ENCODE measurements at regions not wholly inside any gene's neighbourhood (a gene's known extent, or its start where the extent isn't known, plus 50 kb on each side); places are given as distances from the start of the nearest gene placed in this dataset.

- TF ChIP-seq, protein P1, sequence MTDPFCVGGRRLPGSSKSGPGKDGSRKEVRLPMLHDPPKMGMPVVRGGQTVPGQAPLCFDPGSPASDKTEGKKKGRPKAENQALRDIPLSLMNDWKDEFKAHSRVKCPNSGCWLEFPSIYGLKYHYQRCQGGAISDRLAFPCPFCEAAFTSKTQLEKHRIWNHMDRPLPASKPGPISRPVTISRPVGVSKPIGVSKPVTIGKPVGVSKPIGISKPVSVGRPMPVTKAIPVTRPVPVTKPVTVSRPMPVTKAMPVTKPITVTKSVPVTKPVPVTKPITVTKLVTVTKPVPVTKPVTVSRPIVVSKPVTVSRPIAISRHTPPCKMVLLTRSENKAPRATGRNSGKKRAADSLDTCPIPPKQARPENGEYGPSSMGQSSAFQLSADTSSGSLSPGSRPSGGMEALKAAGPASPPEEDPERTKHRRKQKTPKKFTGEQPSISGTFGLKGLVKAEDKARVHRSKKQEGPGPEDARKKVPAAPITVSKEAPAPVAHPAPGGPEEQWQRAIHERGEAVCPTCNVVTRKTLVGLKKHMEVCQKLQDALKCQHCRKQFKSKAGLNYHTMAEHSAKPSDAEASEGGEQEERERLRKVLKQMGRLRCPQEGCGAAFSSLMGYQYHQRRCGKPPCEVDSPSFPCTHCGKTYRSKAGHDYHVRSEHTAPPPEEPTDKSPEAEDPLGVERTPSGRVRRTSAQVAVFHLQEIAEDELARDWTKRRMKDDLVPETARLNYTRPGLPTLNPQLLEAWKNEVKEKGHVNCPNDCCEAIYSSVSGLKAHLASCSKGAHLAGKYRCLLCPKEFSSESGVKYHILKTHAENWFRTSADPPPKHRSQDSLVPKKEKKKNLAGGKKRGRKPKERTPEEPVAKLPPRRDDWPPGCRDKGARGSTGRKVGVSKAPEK (CRISPR knock-in tag; IDR thresholded peaks at IDR 0.05; ENCODE audit: borderline replicate concordance): no peak
- TF ChIP-seq CSRNP1 (CRISPR knock-in tag; IDR thresholded peaks at IDR 0.05) (no peak), ZBED4 (CRISPR knock-in tag; IDR thresholded peaks at IDR 0.05; ENCODE audit: borderline replicate concordance) (no peak), KLF11 (CRISPR knock-in tag; IDR thresholded peaks at IDR 0.05) (no peak), ZNF563 (CRISPR knock-in tag; IDR thresholded peaks at IDR 0.05) (no peak), DPF2 (CRISPR knock-in tag; IDR thresholded peaks at IDR 0.05; ENCODE audit: borderline replicate concordance, low read depth) (no peak)
- TF ChIP-seq, protein P2, sequence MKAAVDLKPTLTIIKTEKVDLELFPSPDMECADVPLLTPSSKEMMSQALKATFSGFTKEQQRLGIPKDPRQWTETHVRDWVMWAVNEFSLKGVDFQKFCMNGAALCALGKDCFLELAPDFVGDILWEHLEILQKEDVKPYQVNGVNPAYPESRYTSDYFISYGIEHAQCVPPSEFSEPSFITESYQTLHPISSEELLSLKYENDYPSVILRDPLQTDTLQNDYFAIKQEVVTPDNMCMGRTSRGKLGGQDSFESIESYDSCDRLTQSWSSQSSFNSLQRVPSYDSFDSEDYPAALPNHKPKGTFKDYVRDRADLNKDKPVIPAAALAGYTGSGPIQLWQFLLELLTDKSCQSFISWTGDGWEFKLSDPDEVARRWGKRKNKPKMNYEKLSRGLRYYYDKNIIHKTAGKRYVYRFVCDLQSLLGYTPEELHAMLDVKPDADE (CRISPR knock-in tag; IDR thresholded peaks at IDR 0.05): no peak
These were observed 590.9 kb upstream of the ZNF608 start (continued) for GRCh38 chr5:125337294-125337693.

All from HepG2 (cell line).